HFF-Myc (cell line): ENCODE measurements at regions not wholly inside any gene's neighbourhood (a gene's known extent, or its start where the extent isn't known, plus 50 kb on each side); places are given as distances from the start of the nearest gene placed in this dataset.

ENCODE experiments used
- DNase-seq: peaks from one replicate; pipeline ENCODE4 v3.0.0-alpha.2; 2011; ENCODE audit warnings: low read depth; ENCODE audit errors: extremely low read depth
- H3K4me3 ChIP-seq: replicated peaks from 2 replicates; pipeline ENCODE4 v1.5.1; 2011; ENCODE audit warnings: low read depth, mild to moderate bottlenecking, control low read depth, low read length
- CTCF ChIP-seq: IDR thresholded peaks from 2 replicates; pipeline ENCODE4 v1.5.1; 2012; ENCODE audit warnings: mild to moderate bottlenecking, low read depth, low read length, control low read depth; ENCODE audit errors: missing control alignments

- H3K4me3 ChIP-seq, result no peak overlapping the region
- no peak for TF ChIP-seq CTCF
- no peak for DNase-seq
Observed at GRCh38 chr18:56382541-56382940, 255.9 kb downstream of the TXNL1 start.

GRCh38 chr18:56381196-56381595 is 257.2 kb downstream of the TXNL1 start:
- no peak overlapping the region for H3K4me3 ChIP-seq
- DNase-seq, result no peak
- no peak for TF ChIP-seq CTCF

- no peak for DNase-seq
- no peak for TF ChIP-seq CTCF
- H3K4me3 ChIP-seq, result no peak overlapping the region
Observed at GRCh38 chr18:56380685-56381084, 257.7 kb downstream of the TXNL1 start.

- DNase-seq, result no peak
Observed at GRCh38 chr18:56379256-56379655, 259.1 kb downstream of the TXNL1 start.

GRCh38 chr18:56377231-56377630 is 261.2 kb downstream of the TXNL1 start:
- TF ChIP-seq CTCF, result no peak

More at GRCh38 chr18:56379256-56379655, 259.1 kb downstream of the TXNL1 start:
- H3K4me3 ChIP-seq, result no peak overlapping the region
- no peak for TF ChIP-seq CTCF

GRCh38 chr18:56374007-56374655 is 264.3 kb downstream of the TXNL1 start:
- H3K4me3 ChIP-seq, result no peak overlapping the region
- no peak for DNase-seq
- no peak for TF ChIP-seq CTCF

More at GRCh38 chr18:56377231-56377630, 261.2 kb downstream of the TXNL1 start:
- DNase-seq, result no peak
- H3K4me3 ChIP-seq, result no peak overlapping the region

- no peak overlapping the region for H3K4me3 ChIP-seq
- no peak for DNase-seq
- no peak for TF ChIP-seq CTCF
Observed at GRCh38 chr18:56373601-56374000, 264.8 kb downstream of the TXNL1 start.
